Dedifferentiated amniotic fluid mesenchymal stem cell (primary cell): ENCODE measurements at regions not wholly inside any gene's neighbourhood (a gene's known extent, or its start where the extent isn't known, plus 50 kb on each side); places are given as distances from the start of the nearest gene placed in this dataset.
A peak's percentile ranks its signal among the peaks of the same experiment; 100 is the strongest.

Source experiments
- DNase-seq: peaks from one replicate; pipeline ENCODE4 v3.0.0-alpha.2; 2016; ENCODE audit errors: extremely low spot score

DNA sequence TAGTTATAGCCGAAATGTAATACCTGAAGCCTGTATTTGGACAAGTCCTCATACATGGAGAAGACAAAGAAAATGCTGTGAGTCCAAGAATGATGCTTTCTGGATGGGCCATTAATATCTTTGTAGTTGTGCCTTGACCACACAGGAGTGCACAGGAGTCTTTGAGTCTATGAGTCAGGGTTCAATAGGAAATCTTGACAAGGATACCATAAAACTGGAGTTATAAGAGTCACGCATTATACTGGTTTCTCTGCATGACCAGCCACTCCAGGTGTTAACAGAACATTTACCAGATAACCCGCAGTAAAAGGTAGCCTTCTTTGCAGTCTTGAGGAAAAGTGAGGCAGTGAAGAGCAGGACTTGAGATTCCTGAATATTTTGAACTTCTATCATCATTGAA lies 464.6 kb upstream of the PKN2 start:
- DNase-seq, result no peak

DNA sequence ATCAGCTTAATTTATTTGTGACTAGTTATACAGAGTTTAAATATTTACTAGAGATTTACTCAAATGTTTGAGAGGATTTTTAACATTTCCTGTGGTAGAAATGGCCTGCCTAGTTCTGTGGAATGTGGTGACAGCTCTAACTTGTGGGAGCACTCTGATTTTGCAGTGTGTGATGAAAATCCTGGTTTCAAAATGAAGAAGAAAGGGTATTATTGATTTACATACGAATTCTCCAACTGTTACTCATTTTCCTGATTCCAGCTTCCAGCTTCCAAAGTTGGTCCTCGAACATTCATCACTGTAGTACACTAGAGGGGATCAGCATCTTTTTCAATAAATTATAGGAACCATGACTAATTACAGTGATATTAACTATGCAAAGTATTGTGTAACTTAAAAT lies 462.7 kb upstream of the PKN2 start:
- DNase-seq, result no peak

DNA sequence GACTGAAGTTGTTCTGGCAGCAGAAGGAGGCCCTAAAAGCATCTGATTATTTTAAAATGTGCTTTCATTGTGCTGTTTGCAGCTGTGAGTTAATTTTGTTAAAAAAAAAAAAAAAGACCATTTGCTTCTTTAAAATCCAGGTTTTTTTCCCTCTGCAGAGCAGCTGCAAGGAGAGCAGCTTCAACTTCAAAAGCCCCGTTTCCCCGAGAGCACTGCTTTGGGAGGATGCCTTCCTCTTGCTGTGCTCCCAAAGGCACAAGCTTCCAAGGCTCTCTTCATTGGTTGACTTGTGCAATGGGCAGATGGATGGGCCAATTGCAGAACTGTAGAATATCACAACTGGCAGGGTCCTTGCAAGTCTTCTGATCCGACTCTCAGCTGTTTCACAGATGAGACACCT lies 459.2 kb upstream of the PKN2 start:
- no peak for DNase-seq

DNA sequence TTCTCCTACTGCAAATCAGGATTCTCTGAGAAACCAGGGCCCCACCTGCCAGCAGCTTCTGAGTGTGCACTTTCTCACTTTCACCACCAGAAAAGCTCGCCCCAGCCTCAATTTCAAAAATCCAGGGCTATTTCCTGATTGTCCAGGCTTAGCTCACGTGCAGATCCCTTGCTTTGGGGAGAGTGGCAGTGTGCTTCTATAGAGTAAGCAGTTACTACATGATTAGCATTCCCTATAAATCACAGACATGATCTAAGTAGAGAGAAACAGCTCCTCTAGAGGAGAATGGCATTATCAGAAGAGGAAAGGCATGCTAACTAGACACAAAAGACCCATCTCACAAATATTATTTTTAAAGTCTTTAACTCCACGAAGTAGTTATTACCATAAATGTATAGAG lies 456.0 kb upstream of the PKN2 start:
- DNase-seq, result no peak

DNA sequence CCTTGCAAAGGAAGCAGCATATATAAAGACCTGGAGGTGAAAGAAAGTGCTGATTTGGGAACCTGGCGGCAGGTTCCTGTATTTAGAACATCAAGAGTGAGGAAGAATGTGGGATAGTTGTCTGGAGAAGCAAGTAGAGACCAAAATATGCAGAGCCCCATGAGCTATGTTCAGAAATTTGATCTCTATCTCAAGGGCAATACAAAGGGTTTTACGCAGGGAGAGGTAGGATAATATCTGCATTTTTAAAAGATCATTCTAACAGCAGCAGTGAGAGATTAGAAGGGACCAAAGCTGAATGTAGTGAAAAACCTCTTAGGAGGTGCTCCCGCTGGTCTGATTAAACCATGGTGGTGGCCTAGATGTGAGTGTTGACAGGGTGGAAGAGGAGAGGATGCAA lies 453.9 kb upstream of the PKN2 start:
- DNase-seq, result no peak

DNA sequence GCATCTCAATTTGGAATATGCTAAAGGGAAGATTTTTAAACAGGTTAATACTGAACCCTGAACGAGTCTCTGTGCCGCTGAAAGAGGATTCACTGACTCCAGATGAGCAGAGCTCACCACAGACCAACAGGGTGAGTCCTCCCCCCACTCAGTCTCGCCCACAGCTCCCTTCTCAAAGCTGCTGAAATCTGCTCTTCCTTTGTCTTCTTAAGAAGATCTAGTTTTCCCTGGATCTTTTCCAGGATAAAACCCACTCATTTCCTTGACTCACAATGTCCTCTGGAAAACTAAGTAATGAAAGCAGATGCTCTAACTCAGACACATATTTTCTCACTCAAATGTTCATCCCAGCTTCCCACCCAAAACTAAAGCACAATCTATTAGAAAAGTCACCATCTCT lies 447.0 kb upstream of the PKN2 start:
- peak; percentile 22 for DNase-seq

DNA sequence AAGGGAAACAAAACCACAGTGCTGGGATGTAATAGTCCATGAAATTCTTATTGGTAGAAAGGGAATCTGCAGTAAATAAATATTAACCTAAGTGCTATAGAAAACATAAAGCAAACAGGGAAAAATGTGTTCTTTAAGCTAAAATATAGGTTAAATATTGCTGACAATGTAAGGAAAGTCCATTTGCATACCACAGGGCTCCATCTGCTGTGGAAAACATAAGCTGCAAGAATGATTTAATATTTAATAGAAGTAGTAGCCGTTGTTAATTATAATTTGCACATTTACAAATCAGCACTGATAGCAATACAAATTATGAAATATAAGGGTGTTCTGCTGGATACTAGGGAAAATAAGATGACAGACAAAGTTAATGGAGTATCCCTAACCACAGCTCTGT lies 444.9 kb upstream of the PKN2 start:
- no peak for DNase-seq

DNA sequence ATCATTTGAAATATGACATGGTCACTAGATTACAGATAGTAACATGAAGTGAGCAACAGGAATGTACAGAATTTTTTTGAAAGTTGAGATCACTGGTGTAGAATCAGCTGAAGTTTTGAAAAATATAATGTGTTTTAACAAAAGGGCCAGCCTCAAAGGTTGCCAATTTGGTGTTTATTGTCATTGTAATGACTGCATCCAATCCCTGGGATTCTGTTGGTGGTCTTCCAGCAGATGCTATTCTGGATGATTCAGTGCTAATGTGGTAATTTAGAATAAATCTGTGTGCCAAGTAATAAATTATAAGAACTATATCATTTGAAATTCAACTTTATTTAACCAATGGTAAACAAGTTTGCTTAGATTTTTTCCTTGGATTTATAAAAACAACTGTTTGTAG lies 436.4 kb upstream of the PKN2 start:
- no peak for DNase-seq

DNA sequence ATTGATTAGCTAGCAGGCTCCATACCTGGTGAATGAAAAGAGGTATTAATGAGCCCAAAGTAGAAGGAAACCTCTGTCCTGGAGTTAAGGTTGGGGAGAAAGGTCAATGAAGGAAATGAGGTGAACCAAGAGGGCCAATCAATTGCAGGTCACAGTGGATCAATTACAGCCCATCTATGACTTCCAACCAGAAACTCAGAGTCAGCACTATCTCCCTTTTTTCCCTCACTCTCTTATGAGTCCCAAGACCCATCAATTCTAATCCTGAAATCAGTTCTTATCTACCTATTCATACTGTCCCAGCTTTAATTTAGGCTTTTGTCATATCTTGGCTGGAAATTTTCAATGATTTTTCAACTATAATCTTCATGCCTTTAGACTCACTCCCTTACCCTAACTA lies 433.2 kb upstream of the PKN2 start:
- no peak for DNase-seq

DNA sequence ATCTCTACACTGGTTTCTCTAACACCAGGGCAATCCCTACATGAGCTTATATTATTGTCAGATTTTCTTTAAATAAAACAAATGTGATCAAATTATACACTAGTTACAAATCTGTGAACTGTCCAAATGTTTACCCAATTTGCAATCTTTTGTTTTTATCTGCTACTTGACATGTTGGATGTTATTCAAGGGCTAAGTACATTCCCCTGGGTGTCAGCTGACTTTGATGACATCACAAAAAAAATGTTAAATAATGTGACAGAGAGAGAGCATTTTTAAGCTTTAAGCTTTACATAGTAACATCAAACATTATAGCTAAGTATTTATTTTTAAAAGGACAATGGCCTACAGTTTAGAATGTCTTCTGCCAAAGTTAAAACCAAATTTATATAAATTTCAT lies 431.3 kb upstream of the PKN2 start:
- DNase-seq, result no peak

DNA sequence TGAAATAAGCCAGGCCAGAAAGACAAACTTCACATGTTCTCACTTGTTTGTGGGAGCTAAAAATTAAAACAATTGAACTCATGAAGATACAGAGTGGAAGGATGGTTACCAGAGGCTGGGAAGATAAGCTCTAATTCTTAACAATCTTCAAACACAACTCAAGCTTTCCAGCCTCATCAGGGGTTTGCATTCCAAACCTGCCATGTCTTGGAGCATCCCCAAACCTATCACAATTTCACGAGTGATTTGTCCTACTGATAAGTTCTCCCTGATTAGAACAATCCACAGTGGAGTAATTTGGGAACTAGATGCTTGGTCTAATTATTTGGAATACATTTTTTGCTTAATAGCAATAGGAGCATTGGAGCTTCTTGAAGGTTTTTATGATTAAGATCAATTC lies 418.5 kb upstream of the PKN2 start:
- no peak for DNase-seq

DNA sequence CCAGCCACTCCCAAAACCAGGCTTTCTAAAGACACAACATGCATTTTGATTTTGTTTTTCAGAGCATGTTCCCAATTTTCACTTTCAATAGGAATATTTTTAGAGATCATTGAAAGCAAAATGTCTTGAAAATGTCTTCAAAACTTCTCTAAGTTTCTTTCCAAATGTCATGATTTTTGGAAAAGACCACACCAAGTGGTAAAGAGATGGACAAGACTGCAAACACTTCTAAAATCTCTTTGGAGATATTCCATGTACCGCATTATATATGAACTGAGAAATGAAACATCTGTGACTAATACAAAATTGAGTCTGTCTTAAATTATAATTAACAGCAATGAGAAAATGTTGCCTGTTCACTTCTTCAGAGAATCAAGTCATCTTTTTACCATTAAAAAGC lies 418.0 kb upstream of the PKN2 start:
- no peak for DNase-seq

DNA sequence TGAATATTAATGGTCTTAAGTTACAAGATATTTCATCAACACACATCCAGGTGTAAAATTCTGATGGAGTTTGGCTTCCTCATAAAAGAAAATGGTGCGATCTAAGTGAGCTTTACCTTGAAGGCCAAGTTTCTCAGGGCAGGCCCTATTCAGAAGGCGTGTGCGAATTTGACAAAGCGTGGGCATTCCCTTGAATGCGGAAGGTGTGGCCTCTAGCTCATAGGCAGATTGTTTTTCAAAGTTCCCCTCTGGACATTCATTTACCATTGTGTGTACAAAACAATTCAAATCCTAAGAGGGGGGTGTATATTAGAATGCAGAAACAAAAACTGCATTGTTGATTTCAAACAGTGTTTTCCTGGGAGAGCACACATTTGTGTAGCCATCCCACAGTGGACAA lies 411.9 kb upstream of the PKN2 start:
- no peak for DNase-seq

DNA sequence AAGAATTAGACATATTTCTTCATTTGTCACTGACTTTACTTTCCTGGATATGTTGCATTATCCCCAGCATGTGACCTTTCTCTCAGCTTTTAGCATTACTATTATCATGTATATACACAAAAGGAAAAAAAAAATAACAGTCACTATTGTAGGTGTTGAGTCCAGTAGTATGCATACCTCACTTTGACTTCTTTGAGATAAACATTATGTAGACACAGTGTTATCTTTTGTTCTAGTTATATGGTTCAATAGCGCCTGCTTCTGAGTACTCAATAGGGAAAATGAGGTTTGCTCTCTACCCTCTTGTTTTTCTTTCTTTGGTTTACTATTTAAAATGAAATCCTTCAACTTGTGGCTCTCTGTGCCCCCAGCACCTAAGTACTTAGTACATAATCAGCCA lies 409.6 kb upstream of the PKN2 start:
- no peak for DNase-seq

DNA sequence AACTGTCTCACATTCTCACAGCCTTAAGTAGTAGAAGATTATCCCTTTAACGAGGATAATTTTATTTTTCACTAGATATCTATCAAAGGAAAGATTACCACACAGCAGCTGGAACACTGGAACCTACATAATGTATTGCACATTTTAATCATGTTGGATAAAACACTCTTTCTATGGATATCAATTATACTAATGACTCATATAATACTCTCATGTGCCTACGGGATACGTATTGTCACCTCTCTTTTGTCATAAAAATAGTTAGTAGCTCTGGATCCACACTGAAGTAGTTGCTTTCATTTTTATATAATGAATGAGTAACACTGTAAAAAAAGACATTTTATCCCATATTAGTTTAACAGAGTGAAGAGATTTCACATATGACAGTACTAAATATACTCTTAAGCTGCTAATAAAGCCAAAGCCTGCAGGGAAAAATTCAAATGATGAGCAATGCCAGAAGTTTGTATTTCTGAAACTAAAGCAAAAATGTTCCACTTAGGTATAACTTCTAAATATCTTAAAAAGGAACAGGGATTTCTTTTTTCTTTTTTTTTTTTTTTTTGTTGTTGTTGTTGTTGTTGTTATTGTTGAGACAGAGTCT lies 408.7 kb upstream of the PKN2 start:
- no peak for DNase-seq

DNA sequence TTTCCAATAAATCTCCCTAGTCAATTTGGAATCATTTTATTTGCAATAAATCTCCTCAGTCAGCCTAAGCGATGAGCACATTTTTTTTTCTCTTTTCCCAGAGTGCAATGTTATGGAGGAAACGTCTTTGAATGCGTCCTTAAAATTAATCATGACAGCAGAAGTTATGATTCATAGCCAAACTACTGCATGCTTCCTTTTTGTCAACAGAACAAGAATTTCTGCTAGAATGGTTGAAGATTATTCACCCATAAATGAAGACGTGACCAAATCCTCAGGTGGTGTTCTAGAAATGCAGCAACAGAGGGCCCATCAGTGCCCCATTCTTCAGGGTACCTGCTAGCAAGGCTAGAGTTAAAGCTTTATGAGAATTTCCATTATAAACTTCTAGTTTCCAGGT lies 407.9 kb upstream of the PKN2 start:
- DNase-seq, result peak; percentile 74

DNA sequence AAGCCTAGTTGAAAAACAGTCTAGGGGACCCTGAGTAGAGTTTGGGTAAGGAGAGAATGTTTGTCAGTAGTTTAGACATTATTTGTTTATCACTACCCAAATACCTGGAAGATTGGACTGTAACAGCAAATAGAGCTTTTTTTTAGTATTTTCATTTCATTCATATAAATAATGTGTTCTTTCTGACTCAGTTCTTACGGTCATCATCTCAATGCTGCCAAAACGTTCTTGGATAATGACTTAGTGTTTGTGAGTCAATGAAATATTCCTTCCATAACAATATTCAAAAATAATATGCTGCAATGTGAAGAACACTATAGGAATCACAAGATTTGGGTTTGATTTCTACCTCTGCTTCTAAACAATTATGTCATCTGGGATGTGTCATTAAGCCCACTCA lies 400.0 kb upstream of the PKN2 start:
- DNase-seq, result no peak

DNA sequence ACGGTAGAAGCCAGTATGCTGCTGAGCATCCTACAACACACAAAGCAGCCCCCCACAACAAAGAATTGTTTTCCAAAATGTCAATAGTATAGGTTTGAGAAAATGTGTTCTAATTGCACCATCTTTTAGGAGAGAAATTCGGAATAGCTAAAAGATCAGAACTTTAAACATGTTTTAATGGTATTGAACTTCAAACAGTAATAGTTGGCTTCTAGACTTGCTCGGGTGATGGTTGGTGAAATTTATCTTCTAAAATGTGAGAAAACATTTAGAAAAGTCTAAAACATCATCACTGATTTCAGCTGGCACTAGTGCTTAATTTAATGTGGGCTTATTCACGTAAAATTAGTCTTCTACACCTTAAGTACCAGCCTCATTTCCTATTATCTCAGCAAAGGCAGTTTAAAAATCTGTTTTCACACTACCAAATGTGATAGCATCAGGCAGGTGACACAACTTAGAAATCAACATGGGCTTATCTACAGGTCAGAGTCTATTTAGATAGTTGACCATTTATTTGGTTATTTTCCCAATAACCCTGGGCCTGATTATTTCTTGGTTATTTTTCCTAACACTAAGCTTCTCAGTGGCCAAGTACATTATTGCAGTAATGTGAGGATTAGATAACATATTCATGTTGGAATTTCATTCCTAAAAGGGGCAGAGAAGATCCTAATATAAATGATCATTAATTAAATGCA lies 399.3 kb upstream of the PKN2 start:
- no peak for DNase-seq

DNA sequence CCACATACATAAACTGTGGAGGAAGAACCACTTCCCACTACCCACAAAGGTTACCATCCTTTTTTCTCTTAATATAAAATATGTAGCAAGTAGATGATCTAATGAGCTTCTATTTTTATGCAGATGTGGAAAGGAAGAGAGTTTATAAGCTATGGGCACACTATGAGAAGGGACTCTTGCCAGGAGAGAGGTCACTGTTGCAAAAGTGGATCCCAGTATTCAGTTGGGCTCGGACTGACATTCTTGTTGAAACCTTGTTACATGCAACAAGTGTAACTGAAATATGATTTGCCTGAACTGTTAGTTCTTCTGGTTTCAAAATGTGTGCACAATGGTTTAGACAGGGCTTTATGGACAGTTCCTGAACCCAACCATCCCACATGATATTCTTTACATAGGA lies 397.4 kb upstream of the PKN2 start:
- DNase-seq, result no peak

DNA sequence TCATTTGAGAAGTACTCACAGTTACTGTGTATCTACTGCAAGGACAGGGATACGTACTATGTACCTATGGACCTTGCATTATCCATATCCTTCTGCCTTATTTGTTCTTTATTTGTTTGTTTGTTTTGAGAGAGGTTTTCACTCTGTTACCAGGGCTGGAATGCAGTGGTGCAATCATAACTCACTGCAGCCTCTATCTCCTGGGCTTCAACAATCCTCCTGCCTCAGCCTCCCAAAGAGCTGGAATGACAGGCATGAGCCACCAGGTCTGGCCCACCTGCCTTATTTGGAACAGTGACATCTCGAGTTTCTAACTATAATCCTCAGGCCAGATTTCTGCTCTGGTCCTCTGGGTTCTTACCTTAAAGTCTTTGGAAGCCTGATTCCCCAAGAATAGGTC lies 395.5 kb upstream of the PKN2 start:
- no peak for DNase-seq

DNA sequence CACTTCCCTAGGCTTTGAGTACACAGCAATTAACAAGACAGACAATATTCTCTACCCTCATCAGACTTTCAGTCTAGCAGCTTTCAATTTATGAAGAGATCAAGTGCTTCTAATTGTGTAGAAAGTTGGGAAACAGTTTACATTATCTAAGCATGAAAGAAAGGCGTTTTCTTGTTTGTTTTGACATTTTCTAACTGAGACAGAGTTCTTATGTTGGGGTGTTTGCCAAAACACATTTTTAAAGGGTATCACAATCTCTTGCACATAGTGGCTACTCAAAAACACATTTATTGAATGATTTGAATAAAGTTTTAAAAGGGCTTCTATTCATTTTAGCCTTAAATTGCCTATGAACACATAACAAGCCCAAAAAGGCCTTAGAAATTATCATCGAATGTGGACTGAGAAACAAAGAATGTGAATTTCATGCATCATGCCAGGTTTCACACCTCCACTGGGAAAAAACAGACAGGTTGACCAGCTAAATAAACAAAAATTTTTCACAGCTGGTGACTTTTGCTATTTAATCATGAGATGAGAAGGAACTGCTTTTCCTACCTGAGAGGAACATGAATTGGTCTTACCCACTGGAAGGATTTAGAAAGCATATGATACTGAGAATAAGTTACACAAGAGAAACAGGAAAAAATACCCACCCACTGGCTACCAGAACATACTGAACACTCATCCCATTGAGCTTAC lies 394.5 kb upstream of the PKN2 start:
- DNase-seq, result no peak

DNA sequence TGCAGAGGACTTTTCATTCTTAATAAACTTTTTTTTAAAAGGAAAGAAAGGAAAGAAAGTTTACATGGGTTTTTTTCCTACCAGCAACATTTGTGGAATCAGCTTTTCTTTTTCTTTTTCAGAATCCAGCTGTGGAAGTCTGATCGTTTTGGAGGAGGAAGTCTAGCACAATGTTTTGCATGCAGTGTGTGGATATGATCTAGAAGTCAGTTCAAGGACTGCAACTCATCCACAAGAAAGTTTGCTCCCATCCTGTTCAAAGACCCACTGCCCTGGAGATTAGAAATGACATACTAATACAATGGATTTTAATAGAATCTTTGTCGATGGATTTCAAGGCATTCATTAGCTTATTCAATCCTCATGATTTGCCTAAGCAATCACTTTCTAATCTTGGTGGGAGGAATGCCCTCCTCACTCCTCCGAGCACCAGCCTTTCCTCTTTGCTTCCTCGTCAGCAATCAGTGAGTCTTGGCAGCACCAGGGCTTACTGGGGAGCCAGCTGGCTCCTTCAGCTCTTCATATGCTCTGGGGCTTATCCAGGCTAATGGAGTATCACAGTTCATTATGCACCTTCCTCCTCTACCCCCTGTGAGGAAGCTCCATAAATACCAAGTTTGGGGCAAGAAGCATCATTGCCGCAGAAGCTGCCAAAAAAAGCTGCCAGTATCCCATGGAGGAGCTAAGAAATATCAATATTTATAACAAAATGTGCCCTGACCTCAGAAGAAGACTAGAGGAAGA lies 392.3 kb upstream of the PKN2 start:
- no peak for DNase-seq

DNA sequence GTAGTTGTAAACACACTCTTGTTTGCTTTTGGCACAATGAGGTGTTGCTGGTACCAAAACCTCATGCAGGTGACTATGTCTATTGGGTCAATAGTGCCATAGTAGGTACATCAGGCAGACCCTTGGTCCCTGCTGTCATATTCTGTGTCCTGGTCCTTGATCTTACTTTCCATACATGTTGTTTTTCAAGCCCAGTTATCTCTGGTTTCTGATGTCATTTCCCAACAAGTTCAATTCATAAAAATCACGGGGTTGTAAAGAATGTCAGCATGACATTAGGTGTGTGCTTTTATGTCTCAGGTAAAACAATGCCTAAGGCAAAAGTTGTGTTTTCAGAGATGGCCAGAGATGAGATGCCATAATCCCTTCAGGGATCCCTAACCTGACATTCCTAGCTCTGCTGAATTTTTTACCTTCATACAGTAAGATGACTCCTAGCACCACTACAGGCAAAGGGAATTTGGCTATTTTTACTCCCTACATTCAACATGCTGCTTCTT lies 390.3 kb upstream of the PKN2 start:
- DNase-seq, result no peak
